ENCODE measurements at regions not wholly inside any gene's neighbourhood (a gene's known extent, or its start where the extent isn't known, plus 50 kb on each side); places are given as distances from the start of the nearest gene placed in this dataset.

GRCh38 chr2:57552885-57553284 lies 493.7 kb upstream of the VRK2 start:
- in situ Hi-C loops (cut with HindIII; ENCODE audit: low sequenced_read_pairs), result no loop called here
- no peak for TF ChIP-seq CTCF (IDR thresholded peaks at IDR 0.05; ENCODE audit: low read depth, low read length)
- H3K4me3 ChIP-seq (ENCODE audit: low read depth, low read length), result no peak overlapping the region
- DNase-seq (ENCODE audit: low read depth, low spot score), result no peak

DNA sequence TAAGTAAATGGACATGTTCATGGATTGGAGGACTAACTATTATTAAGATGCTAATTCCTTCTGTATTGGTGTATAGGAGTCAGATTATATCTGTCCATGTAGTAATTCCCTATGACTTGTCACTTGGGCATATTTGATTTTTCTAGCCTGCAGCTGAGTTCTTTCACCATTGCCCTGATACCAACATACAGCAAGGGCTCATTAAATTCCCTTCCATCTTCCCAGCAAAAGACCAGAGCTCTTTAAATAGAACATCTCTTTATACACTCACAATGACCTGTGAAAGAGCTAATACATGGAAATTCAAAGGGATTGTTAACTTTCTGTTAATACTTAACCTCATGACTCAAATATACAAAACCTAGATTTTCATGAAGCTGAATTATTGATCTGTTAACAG lies 492.3 kb upstream of the VRK2 start:
- no peak for DNase-seq (ENCODE audit: low read depth, low spot score)
- in situ Hi-C loops (cut with HindIII; ENCODE audit: low sequenced_read_pairs), result no loop called here
- TF ChIP-seq CTCF (IDR thresholded peaks at IDR 0.05; ENCODE audit: low read depth, low read length), result no peak
- no peak overlapping the region for H3K4me3 ChIP-seq (ENCODE audit: low read depth, low read length)

GRCh38 chr2:57558312-57558711 lies 488.3 kb upstream of the VRK2 start:
- in situ Hi-C loops (cut with HindIII; ENCODE audit: low sequenced_read_pairs), result no loop called here
- no peak for DNase-seq (ENCODE audit: low read depth, low spot score)
- H3K4me3 ChIP-seq (ENCODE audit: low read depth, low read length), result no peak overlapping the region
- no peak for TF ChIP-seq CTCF (IDR thresholded peaks at IDR 0.05; ENCODE audit: low read depth, low read length)

GRCh38 chr2:57562495-57562894 lies 484.1 kb upstream of the VRK2 start:
- DNase-seq (ENCODE audit: low read depth, low spot score), result no peak
- in situ Hi-C loops (cut with HindIII; ENCODE audit: low sequenced_read_pairs), result no loop called here
- TF ChIP-seq CTCF (IDR thresholded peaks at IDR 0.05; ENCODE audit: low read depth, low read length), result no peak
- H3K4me3 ChIP-seq (ENCODE audit: low read depth, low read length), result no peak overlapping the region

DNA sequence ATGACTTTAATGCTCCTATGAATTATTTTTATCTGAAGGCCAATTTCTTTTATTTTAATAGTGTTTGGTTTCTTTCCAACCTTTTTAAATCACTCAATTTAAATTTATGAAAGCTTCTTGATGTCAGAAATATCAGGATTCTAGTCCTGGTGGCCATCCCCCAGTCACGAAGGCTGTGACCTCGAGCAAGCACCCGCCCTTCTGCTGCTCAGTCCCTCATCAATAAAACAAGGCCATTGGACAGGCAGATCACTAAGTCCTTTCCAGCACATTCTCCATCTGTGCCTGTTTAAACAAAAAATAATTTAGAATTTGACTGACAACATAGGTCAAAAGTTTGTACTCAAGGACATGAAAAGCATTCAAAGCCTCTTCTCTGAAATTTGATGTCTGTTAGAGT lies 483.6 kb upstream of the VRK2 start:
- TF ChIP-seq CTCF (IDR thresholded peaks at IDR 0.05; ENCODE audit: low read depth, low read length), result no peak
- no peak for DNase-seq (ENCODE audit: low read depth, low spot score)
- H3K4me3 ChIP-seq (ENCODE audit: low read depth, low read length), result no peak overlapping the region
- in situ Hi-C loops (cut with HindIII; ENCODE audit: low sequenced_read_pairs), result no loop called here

DNA sequence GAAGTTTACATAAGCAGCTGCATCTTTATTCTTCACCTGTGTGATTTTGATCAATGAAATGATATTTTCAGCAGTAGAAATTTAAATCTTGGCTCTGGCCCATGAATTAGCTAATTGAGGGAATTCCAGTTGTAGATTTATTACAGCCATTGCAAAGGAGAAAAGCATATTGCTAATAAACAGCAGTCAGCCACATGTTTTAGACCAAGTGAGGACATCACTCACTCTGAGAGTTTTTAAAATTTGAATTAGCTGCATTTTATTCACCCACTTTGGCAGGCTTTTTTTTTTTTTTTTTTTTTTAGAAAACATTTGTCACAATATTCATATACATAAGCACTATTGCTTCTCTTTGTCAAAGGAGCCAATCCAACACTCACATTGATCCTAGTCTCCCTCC lies 479.4 kb upstream of the VRK2 start:
- in situ Hi-C loops (cut with HindIII; ENCODE audit: low sequenced_read_pairs), result no loop called here
- DNase-seq (ENCODE audit: low read depth, low spot score), result no peak
- H3K4me3 ChIP-seq (ENCODE audit: low read depth, low read length), result no peak overlapping the region
- no peak for TF ChIP-seq CTCF (IDR thresholded peaks at IDR 0.05; ENCODE audit: low read depth, low read length)

DNA sequence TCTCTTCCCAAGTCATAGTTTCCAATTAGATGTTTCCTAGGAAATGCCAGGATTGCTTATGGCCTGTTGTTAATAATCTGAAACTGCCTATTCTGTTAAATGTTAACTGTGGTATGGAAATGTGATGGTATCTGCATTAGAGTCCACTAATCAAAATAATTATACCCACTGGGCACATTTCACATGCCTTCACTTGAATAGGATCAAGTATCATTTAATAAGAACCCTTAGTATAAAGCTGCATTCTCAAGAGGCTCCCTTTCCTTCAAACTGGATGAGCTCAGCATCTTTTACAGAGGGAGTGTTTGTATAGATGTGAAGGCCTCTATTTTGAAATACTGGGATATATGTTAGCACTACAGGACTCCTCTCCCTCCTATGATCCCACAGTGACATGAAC lies 477.2 kb upstream of the VRK2 start:
- no peak overlapping the region for H3K4me3 ChIP-seq (ENCODE audit: low read depth, low read length)
- no peak for TF ChIP-seq CTCF (IDR thresholded peaks at IDR 0.05; ENCODE audit: low read depth, low read length)
- in situ Hi-C loops (cut with HindIII; ENCODE audit: low sequenced_read_pairs), result no loop called here
- no peak for DNase-seq (ENCODE audit: low read depth, low spot score)

Data from astrocyte of the spinal cord (primary cell).